Ishikawa (cell line): ENCODE measurements at regions not wholly inside any gene's neighbourhood (a gene's known extent, or its start where the extent isn't known, plus 50 kb on each side); places are given as distances from the start of the nearest gene placed in this dataset.

ENCODE experiments used
- CREB1 ChIP-seq: IDR thresholded peaks from 2 replicates; pipeline ENCODE4 v1.6.1; 2012; ENCODE audit warnings: low read depth
- EGR1 ChIP-seq: IDR thresholded peaks from 2 replicates; pipeline ENCODE4 v1.6.1; 2012
- EP300 ChIP-seq: IDR thresholded peaks from 2 replicates; pipeline ENCODE4 v1.6.1; 2012; ENCODE audit warnings: borderline replicate concordance
- FOXM1 ChIP-seq: IDR thresholded peaks from 2 replicates; pipeline ENCODE4 v1.6.1; 2012; ENCODE audit warnings: low read depth, borderline replicate concordance
- NFIC ChIP-seq: IDR thresholded peaks from 2 replicates; pipeline ENCODE4 v1.6.1; 2012
- RAD21 ChIP-seq: IDR thresholded peaks from 2 replicates; pipeline ENCODE4 v1.6.1; 2012; ENCODE audit warnings: low read depth
- TAF1 ChIP-seq: IDR thresholded peaks from 2 replicates; pipeline ENCODE4 v1.6.1; 2012; ENCODE audit warnings: low read depth, mild to moderate bottlenecking
- TCF12 ChIP-seq: IDR thresholded peaks from 2 replicates; pipeline ENCODE4 v1.6.1; 2012; ENCODE audit warnings: low read depth
- TEAD4 ChIP-seq: IDR thresholded peaks from 2 replicates; pipeline ENCODE4 v1.6.1; 2012
- YY1 ChIP-seq: IDR thresholded peaks from 2 replicates; pipeline ENCODE4 v1.6.1; 2012; ENCODE audit warnings: low read depth
- ZBTB7A ChIP-seq: IDR thresholded peaks from 2 replicates; pipeline ENCODE4 v1.6.1; 2012; ENCODE audit warnings: low read depth
- TF ChIP-seq, protein P1 (sequence below): IDR thresholded peaks from 2 replicates; pipeline ENCODE4 v1.6.1; 2012; ENCODE audit warnings: low read depth, mild to moderate bottlenecking
- TF ChIP-seq, protein P2 (sequence below): IDR thresholded peaks from 2 replicates; pipeline ENCODE4 v1.6.1; 2012
- TF ChIP-seq, protein P3 (sequence below): IDR thresholded peaks from 2 replicates; pipeline ENCODE4 v1.6.1; 2012

DNA sequence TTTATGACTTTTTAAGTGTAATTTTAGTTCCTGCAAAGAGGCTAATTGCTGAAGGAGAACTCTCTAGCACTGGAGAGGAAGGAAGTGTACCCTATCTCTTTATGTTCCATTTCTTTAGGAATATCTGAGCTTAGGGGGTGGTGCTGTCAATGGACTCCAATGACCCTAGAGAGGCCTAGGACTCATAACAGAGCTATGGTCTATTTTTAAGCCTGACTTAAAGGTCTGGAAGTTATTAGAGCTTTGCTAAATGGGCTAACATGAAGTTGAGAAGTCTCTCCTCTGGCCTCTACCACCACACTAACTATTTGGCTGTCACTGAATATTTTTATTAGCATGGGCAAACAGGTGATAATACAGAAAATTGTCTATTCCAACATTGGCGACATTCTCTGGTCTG, 152.2 kb downstream of the SPATA18 start:
- TF ChIP-seq FOXM1, result no peak
- TF ChIP-seq, protein P1, sequence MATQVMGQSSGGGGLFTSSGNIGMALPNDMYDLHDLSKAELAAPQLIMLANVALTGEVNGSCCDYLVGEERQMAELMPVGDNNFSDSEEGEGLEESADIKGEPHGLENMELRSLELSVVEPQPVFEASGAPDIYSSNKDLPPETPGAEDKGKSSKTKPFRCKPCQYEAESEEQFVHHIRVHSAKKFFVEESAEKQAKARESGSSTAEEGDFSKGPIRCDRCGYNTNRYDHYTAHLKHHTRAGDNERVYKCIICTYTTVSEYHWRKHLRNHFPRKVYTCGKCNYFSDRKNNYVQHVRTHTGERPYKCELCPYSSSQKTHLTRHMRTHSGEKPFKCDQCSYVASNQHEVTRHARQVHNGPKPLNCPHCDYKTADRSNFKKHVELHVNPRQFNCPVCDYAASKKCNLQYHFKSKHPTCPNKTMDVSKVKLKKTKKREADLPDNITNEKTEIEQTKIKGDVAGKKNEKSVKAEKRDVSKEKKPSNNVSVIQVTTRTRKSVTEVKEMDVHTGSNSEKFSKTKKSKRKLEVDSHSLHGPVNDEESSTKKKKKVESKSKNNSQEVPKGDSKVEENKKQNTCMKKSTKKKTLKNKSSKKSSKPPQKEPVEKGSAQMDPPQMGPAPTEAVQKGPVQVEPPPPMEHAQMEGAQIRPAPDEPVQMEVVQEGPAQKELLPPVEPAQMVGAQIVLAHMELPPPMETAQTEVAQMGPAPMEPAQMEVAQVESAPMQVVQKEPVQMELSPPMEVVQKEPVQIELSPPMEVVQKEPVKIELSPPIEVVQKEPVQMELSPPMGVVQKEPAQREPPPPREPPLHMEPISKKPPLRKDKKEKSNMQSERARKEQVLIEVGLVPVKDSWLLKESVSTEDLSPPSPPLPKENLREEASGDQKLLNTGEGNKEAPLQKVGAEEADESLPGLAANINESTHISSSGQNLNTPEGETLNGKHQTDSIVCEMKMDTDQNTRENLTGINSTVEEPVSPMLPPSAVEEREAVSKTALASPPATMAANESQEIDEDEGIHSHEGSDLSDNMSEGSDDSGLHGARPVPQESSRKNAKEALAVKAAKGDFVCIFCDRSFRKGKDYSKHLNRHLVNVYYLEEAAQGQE, result no peak
- TF ChIP-seq, protein P2, sequence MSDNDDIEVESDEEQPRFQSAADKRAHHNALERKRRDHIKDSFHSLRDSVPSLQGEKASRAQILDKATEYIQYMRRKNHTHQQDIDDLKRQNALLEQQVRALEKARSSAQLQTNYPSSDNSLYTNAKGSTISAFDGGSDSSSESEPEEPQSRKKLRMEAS, result no peak
- TF ChIP-seq, protein P3, sequence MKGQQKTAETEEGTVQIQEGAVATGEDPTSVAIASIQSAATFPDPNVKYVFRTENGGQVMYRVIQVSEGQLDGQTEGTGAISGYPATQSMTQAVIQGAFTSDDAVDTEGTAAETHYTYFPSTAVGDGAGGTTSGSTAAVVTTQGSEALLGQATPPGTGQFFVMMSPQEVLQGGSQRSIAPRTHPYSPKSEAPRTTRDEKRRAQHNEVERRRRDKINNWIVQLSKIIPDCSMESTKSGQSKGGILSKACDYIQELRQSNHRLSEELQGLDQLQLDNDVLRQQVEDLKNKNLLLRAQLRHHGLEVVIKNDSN, result no peak
- no peak for TF ChIP-seq TEAD4
- no peak for TF ChIP-seq EP300
- no peak for TF ChIP-seq RAD21
- TF ChIP-seq EGR1, result no peak
- no peak for TF ChIP-seq TAF1
- TF ChIP-seq YY1, result no peak
- no peak for TF ChIP-seq ZBTB7A
- TF ChIP-seq TCF12, result no peak
- no peak for TF ChIP-seq NFIC
- TF ChIP-seq CREB1, result no peak
